ENCODE measurements at regions not wholly inside any gene's neighbourhood (a gene's known extent, or its start where the extent isn't known, plus 50 kb on each side); places are given as distances from the start of the nearest gene placed in this dataset.
"Not testable (repeated sequence)": the region's sequence is repeated elsewhere in the genome, so short reads cannot be mapped to it uniquely, and the experiment has no call there.

DNA sequence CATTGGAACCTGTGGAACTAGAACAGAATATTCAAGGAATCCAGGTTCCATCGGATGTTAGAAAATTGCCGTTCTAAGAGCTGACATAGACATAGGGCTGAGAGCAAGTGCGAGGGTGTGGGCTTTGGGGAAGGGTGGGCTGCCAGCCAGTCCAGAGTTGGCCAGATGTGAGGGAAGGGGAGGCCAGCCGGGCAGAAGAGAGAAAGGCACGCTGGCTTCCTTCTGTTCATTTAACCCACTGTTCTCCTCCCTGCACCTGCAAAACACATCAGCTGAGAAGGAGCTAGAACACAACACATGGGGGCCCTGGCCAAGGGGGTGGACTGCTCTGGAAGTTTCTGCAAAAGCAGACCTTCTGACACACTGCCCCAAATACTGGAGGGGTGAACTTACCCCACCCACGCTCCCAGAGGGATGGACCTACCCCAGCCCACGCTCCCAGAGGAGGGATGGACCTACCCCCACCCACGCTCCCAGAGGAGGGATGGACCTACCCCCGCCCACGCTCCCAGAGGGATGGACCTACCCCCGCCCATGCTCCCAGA is 98.0 kb downstream of the SHANK2 start:
- H4K20me1 ChIP-seq (ENCODE audit: low read depth) = no peaks in the 10 kb centered on the region
- peaks cover 21% of the 10 kb centered on the region for H3K27me3 Mint-ChIP-seq (ENCODE audit: insufficient read depth, low read depth)
- no peak overlapping the region for H3K4me3 ChIP-seq
- H3F3A ChIP-seq (ENCODE audit: low read depth) = no peaks in the 10 kb centered on the region
- H3K4me1 ChIP-seq = no peaks in the 10 kb centered on the region
- no peak overlapping the region for H3K27ac ChIP-seq
- no peak overlapping the region for H3K4me3 Mint-ChIP-seq
- peaks cover 19% of the 10 kb centered on the region for H3K4me1 Mint-ChIP-seq
- H3K36me3 ChIP-seq = no peaks in the 10 kb centered on the region
- H3K9ac ChIP-seq = no peak overlapping the region
- TF ChIP-seq, protein P1, sequence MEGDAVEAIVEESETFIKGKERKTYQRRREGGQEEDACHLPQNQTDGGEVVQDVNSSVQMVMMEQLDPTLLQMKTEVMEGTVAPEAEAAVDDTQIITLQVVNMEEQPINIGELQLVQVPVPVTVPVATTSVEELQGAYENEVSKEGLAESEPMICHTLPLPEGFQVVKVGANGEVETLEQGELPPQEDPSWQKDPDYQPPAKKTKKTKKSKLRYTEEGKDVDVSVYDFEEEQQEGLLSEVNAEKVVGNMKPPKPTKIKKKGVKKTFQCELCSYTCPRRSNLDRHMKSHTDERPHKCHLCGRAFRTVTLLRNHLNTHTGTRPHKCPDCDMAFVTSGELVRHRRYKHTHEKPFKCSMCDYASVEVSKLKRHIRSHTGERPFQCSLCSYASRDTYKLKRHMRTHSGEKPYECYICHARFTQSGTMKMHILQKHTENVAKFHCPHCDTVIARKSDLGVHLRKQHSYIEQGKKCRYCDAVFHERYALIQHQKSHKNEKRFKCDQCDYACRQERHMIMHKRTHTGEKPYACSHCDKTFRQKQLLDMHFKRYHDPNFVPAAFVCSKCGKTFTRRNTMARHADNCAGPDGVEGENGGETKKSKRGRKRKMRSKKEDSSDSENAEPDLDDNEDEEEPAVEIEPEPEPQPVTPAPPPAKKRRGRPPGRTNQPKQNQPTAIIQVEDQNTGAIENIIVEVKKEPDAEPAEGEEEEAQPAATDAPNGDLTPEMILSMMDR (IDR thresholded peaks at IDR 0.05) = no peak
- TF ChIP-seq EZH2phosphoT487 (IDR thresholded peaks at IDR 0.05) (no peak), EZH2 (IDR thresholded peaks at IDR 0.05) (no peak)
- H3K27ac Mint-ChIP-seq = no peak overlapping the region
- H3K27me3 ChIP-seq = peaks cover 11% of the 10 kb centered on the region
- no peak for DNase-seq (ENCODE audit: low spot score)
- no peaks in the 10 kb centered on the region for H3K36me3 Mint-ChIP-seq
- H3K4me2 ChIP-seq = no peak overlapping the region
- no peaks in the 10 kb centered on the region for H3K9me3 ChIP-seq (ENCODE audit: low read depth)
- no peaks in the 10 kb centered on the region for H3K79me2 ChIP-seq (ENCODE audit: low read depth)
- no peak overlapping the region for H2AFZ ChIP-seq (replicated peaks)
- peaks cover 8% of the 10 kb centered on the region for H3K9me3 Mint-ChIP-seq

DNA sequence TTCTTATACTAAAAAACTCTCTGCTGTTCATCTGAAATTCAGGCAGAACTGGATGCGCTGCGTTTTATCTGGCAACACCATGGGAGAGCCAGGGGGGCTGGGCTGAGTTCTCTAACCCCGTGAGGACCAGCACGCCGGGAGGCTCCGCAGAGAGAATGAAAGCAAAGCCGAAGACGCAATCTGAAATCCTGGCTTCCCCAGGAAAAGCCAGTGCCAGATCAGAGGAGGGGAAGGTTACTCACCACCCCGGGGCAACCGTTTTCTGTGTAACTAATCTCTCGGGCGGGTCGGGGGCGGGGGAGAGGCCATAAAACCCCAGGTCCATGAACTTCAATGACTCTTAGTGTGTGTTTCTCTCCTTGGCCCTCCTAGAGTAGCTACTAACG is 99.4 kb downstream of the SHANK2 start:
- Histone ChIP-seq H4K20me1 (ENCODE audit: low read depth) (no peaks in the 10 kb centered on the region), H3K4me3 (no peak overlapping the region), H3K36me3 (no peaks in the 10 kb centered on the region), H3K27ac (no peak overlapping the region), H3F3A (ENCODE audit: low read depth) (no peaks in the 10 kb centered on the region), H3K9me3 (ENCODE audit: low read depth) (no peaks in the 10 kb centered on the region), H3K27me3 (peaks cover 11% of the 10 kb centered on the region), H3K9ac (no peak overlapping the region), H3K4me1 (no peaks in the 10 kb centered on the region), H3K4me2 (peak overlapping the region; percentile 22), H3K79me2 (ENCODE audit: low read depth) (no peaks in the 10 kb centered on the region), H2AFZ (replicated peaks) (no peak overlapping the region)
- Mint-ChIP-seq H3K4me1 (peaks cover 19% of the 10 kb centered on the region), H3K36me3 (no peaks in the 10 kb centered on the region), H3K27ac (no peak overlapping the region), H3K4me3 (no peak overlapping the region), H3K9me3 (peaks cover 17% of the 10 kb centered on the region), H3K27me3 (ENCODE audit: insufficient read depth, low read depth) (peaks cover 29% of the 10 kb centered on the region)
- no peak for DNase-seq (ENCODE audit: low spot score)
- no peak for TF ChIP-seq EZH2phosphoT487 (IDR thresholded peaks at IDR 0.05)
- TF ChIP-seq, protein P1 (IDR thresholded peaks at IDR 0.05) = no peak
- TF ChIP-seq EZH2 (IDR thresholded peaks at IDR 0.05) = no peak

DNA sequence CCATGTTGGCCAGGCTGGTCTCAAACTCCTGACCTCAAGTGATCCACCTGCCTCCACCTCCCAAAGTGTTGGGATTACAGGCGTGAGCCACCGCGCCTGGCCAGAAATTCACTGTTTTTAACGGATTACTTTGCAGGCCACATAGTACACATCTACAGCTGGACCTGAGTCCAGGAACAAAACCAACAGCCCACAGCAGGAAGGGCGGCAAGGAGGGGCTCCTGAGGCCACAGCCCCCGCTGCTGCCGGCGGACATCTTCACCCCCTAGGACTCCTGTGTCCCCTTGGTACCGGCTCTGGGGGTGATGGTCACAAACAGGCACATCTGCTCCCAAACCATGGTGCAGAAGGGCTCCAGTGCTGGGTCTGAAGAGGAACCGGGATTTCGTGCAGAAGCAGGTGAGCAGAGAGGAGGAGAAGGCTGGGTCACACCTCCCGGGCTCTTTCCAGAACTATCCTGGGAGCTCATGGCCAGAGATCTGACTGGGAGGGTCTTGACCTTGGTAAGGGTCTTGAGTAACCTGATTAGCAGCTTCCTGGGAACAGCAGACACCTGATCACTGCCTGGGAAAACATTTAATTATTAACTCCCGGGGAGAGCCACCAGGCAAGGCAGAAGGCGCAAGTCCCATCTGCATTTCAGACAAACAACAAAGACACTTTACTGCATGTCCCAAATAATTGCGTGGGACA is 99.9 kb downstream of the SHANK2 start:
- H3K4me2 ChIP-seq = peak overlapping the region; percentile 22
- not testable (repeated sequence) for H2AFZ ChIP-seq (replicated peaks); H3K9ac ChIP-seq; H3K27ac ChIP-seq; H3K27ac Mint-ChIP-seq; H3K36me3 Mint-ChIP-seq; H3K4me3 ChIP-seq; H4K20me1 ChIP-seq (ENCODE audit: low read depth); H3K36me3 ChIP-seq; H3K9me3 ChIP-seq (ENCODE audit: low read depth); H3F3A ChIP-seq (ENCODE audit: low read depth); H3K4me1 ChIP-seq; DNase-seq (ENCODE audit: low spot score); H3K79me2 ChIP-seq (ENCODE audit: low read depth)
- Mint-ChIP-seq H3K4me3 (peak overlapping the region; percentile 64), H3K9me3 (peaks cover 17% of the 10 kb centered on the region), H3K27me3 (ENCODE audit: insufficient read depth, low read depth) (peaks cover 29% of the 10 kb centered on the region), H3K4me1 (peaks cover 19% of the 10 kb centered on the region)
- H3K27me3 ChIP-seq = peaks cover 11% of the 10 kb centered on the region

DNA sequence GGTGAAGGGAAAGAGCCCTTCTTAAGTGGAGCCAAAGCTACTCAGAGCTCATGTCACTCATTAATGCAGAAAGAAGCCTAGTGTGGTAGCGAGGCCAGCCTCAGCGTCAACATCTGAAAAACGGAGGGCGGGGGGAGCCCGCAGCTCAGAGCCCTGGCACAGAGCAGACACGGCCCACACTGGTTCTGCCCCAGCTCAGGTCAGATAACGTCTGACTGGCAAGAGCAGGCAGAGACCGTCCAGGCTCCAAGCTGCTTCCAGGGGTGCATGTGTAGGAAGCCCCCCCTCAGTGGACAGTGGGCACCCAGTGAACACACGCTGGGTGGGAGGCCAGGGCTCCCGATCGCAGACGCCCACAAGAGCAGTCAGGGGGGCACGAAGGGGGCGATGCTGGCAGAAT is 100.8 kb downstream of the SHANK2 start:
- no peak overlapping the region for H3K4me3 ChIP-seq
- H3K4me1 Mint-ChIP-seq = peaks cover 19% of the 10 kb centered on the region
- no peaks in the 10 kb centered on the region for H3K79me2 ChIP-seq (ENCODE audit: low read depth)
- no peak for DNase-seq (ENCODE audit: low spot score)
- peaks cover 11% of the 10 kb centered on the region for H3K27me3 ChIP-seq
- H3K36me3 Mint-ChIP-seq = no peaks in the 10 kb centered on the region
- H3K4me1 ChIP-seq = no peaks in the 10 kb centered on the region
- no peak overlapping the region for H3K27ac ChIP-seq
- no peaks in the 10 kb centered on the region for H4K20me1 ChIP-seq (ENCODE audit: low read depth)
- H3K9me3 Mint-ChIP-seq = peaks cover 17% of the 10 kb centered on the region
- H3K27ac Mint-ChIP-seq = no peak overlapping the region
- H3F3A ChIP-seq (ENCODE audit: low read depth) = no peaks in the 10 kb centered on the region
- H3K4me3 Mint-ChIP-seq = no peak overlapping the region
- TF ChIP-seq EZH2phosphoT487 (IDR thresholded peaks at IDR 0.05) = no peak
- TF ChIP-seq, protein P1 (IDR thresholded peaks at IDR 0.05) = no peak
- TF ChIP-seq EZH2 (IDR thresholded peaks at IDR 0.05) = no peak
- no peak overlapping the region for H3K9ac ChIP-seq
- no peak overlapping the region for H2AFZ ChIP-seq (replicated peaks)
- no peak overlapping the region for H3K4me2 ChIP-seq
- no peaks in the 10 kb centered on the region for H3K36me3 ChIP-seq
- H3K9me3 ChIP-seq (ENCODE audit: low read depth) = no peaks in the 10 kb centered on the region
- peaks cover 33% of the 10 kb centered on the region for H3K27me3 Mint-ChIP-seq (ENCODE audit: insufficient read depth, low read depth)
